ENCODE measurements at regions not wholly inside any gene's neighbourhood (a gene's known extent, or its start where the extent isn't known, plus 50 kb on each side); places are given as distances from the start of the nearest gene placed in this dataset.

- DNase-seq: no peak
- no peak overlapping the region for H3K27ac ChIP-seq
- no peaks in the 10 kb centered on the region for H3K27me3 ChIP-seq (replicated peaks in 1 of 7)
- no peaks in the 10 kb centered on the region for H3K4me1 ChIP-seq
- no peak overlapping the region for H3K4me3 ChIP-seq
- intact Hi-C loops (cut with DNase I; ENCODE audit: low total_unique reads): no loop called here
- H3K36me3 ChIP-seq: no peaks in the 10 kb centered on the region
- peaks cover 0 to 12% (median 6%) of the 10 kb centered on the region in 8 donors for H3K9me3 ChIP-seq
- no peak for TF ChIP-seq CTCF (IDR thresholded peaks at IDR 0.05 in 8 of 11, conservative IDR thresholded peaks at IDR 0.05 in 3 of 11)
- TF ChIP-seq POLR2AphosphoS5 (IDR thresholded peaks at IDR 0.05): no peak
- no peak for TF ChIP-seq POLR2A (IDR thresholded peaks at IDR 0.05)
- 48 to 56% (median 54%) methylated on average over 3 of the region's 3 CpGs for WGBS, 5 donors
Measured at GRCh38 chr3:3627114-3627513, 172.1 kb upstream of the LRRN1 start.

GRCh38 chr3:3625544-3626271, 173.5 kb upstream of the LRRN1 start:
- 74 to 87% (median 81%) methylated on average over 4 of the region's 4 CpGs for WGBS, 5 donors
- Histone ChIP-seq H3K36me3 (no peaks in the 10 kb centered on the region), H3K27me3 (replicated peaks in 1 of 7) (no peaks in the 10 kb centered on the region), H3K4me1 (no peaks in the 10 kb centered on the region), H3K4me3 (no peak overlapping the region), H3K9me3 (peaks cover 0 to 13% (median 6%) of the 10 kb centered on the region in 8 donors), H3K27ac (no peak overlapping the region)
- intact Hi-C loops (cut with DNase I; ENCODE audit: low total_unique reads): no loop called here
- no peak for TF ChIP-seq CTCF (IDR thresholded peaks at IDR 0.05 in 8 of 11, conservative IDR thresholded peaks at IDR 0.05 in 3 of 11)
- no peak for TF ChIP-seq POLR2AphosphoS5 (IDR thresholded peaks at IDR 0.05)
- no peak for TF ChIP-seq POLR2A (IDR thresholded peaks at IDR 0.05)
- DNase-seq: no peak

DNA sequence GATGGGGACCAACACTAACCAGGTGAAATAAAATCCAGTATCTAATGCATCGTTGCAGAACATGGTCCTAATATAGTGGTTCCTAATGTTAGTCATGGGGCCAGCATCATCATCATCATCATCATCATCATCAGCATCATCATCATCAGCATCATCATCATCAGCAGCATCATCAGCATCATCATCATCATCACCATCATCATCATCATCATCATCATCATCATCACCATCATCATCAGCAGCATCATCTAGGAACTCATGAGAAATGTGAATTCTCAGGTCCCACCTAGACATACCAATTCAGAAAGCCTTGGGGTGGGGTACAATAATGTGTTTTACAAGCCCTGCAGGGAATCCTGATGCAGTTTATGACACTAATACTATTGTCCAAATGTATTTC, 179.4 kb upstream of the LRRN1 start:
- H3K36me3 ChIP-seq: no peaks in the 10 kb centered on the region
- H3K27me3 ChIP-seq (replicated peaks in 1 of 7): no peaks in the 10 kb centered on the region
- H3K9me3 ChIP-seq: peaks cover 0 to 13% (median 6%) of the 10 kb centered on the region in 8 donors
- no peak overlapping the region for H3K27ac ChIP-seq
- no peaks in the 10 kb centered on the region for H3K4me1 ChIP-seq
- H3K4me3 ChIP-seq: no peak overlapping the region
- 80 to 90% (median 87%) methylated on average over 1 of the region's 1 CpG for WGBS, 5 donors
- no peak for DNase-seq
- no peak for TF ChIP-seq CTCF (IDR thresholded peaks at IDR 0.05 in 8 of 11, conservative IDR thresholded peaks at IDR 0.05 in 3 of 11)
- no peak for TF ChIP-seq POLR2AphosphoS5 (IDR thresholded peaks at IDR 0.05)
- no peak for TF ChIP-seq POLR2A (IDR thresholded peaks at IDR 0.05)
- intact Hi-C loops (cut with DNase I; ENCODE audit: low total_unique reads): no loop called here

DNA sequence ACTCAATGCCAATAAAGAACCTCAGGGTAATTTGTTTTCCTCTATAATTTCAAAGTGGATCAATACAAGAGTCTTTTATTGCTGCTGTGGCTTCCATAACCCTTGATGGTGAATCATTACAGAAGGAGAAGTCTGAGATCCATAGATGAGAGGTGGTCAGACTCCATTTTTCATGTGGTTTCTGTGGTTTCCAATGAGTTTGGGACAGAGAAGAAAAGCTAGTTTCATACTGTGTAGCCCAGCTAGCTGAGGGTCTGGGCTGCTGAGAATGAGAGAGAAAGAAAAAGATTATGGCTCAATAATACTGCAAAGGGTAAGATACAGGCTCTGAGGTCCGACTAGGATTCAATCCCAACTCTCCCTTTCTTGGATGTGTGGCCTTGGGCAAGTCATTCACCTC, 180.6 kb upstream of the LRRN1 start:
- no peak for TF ChIP-seq POLR2AphosphoS5 (IDR thresholded peaks at IDR 0.05)
- TF ChIP-seq POLR2A (IDR thresholded peaks at IDR 0.05): no peak
- no peak for TF ChIP-seq CTCF (IDR thresholded peaks at IDR 0.05 in 8 of 11, conservative IDR thresholded peaks at IDR 0.05 in 3 of 11)
- H3K4me1 ChIP-seq: no peaks in the 10 kb centered on the region
- intact Hi-C loops (cut with DNase I; ENCODE audit: low total_unique reads): no loop called here
- WGBS, 5 donors: 53 to 83% (median 73%) methylated on average over 1 of the region's 1 CpG
- DNase-seq: no peak
- peaks cover 0 to 13% (median 6%) of the 10 kb centered on the region in 8 donors for H3K9me3 ChIP-seq
- H3K36me3 ChIP-seq: no peaks in the 10 kb centered on the region
- H3K27me3 ChIP-seq (replicated peaks in 1 of 7): no peaks in the 10 kb centered on the region
- no peak overlapping the region for H3K4me3 ChIP-seq
- H3K27ac ChIP-seq: no peak overlapping the region
